ENCODE measurements at regions not wholly inside any gene's neighbourhood (a gene's known extent, or its start where the extent isn't known, plus 50 kb on each side); places are given as distances from the start of the nearest gene placed in this dataset.
A peak's percentile ranks its signal among the peaks of the same experiment; 100 is the strongest.

- TF ChIP-seq ISL1 (CRISPR knock-in tag; IDR thresholded peaks at IDR 0.05) (no peak), CREB5 (CRISPR knock-in tag; IDR thresholded peaks at IDR 0.05; ENCODE audit: low read depth) (no peak), PPARA (CRISPR knock-in tag; IDR thresholded peaks at IDR 0.05; ENCODE audit: borderline replicate concordance) (no peak), ZNF8 (CRISPR knock-in tag; IDR thresholded peaks at IDR 0.05) (no peak), ZNF70 (CRISPR knock-in tag; IDR thresholded peaks at IDR 0.05) (no peak), RARB (CRISPR knock-in tag; IDR thresholded peaks at IDR 0.05) (no peak), ZFP3 (CRISPR knock-in tag; IDR thresholded peaks at IDR 0.05) (no peak), ZFP30 (CRISPR knock-in tag; IDR thresholded peaks at IDR 0.05) (no peak), POU6F1 (CRISPR knock-in tag; IDR thresholded peaks at IDR 0.05; ENCODE audit: borderline replicate concordance, low read depth) (no peak), BACH2 (CRISPR knock-in tag; IDR thresholded peaks at IDR 0.05; ENCODE audit: borderline replicate concordance) (no peak), ZNF565 (CRISPR knock-in tag; conservative IDR thresholded peaks at IDR 0.05; ENCODE audit: low read depth) (no peak), OSR1 (CRISPR knock-in tag; IDR thresholded peaks at IDR 0.05) (no peak), TSHZ2 (CRISPR knock-in tag; IDR thresholded peaks at IDR 0.05) (no peak), ESRRG (CRISPR knock-in tag; IDR thresholded peaks at IDR 0.05) (no peak), ARNTL (CRISPR knock-in tag; IDR thresholded peaks at IDR 0.05; ENCODE audit: borderline replicate concordance, low read depth) (no peak)
- ATAC-seq: no peak
These were observed 67.9 kb upstream of the PIK3R1 start for GRCh38 chr5:68147659-68148058.

GRCh38 chr5:68141494-68141893, 74.1 kb upstream of the PIK3R1 start:
- peak; percentile 37; the same call in 2 of the 3 replicates for ATAC-seq
- no peak for TF ChIP-seq ZFP30 (CRISPR knock-in tag; IDR thresholded peaks at IDR 0.05)
- TF ChIP-seq TOX (CRISPR knock-in tag; IDR thresholded peaks at IDR 0.05; ENCODE audit: borderline replicate concordance): no peak
- no peak for TF ChIP-seq RARB (CRISPR knock-in tag; IDR thresholded peaks at IDR 0.05)

GRCh38 chr5:68140763-68141162, 74.8 kb upstream of the PIK3R1 start:
- TF ChIP-seq CREB5 (CRISPR knock-in tag; IDR thresholded peaks at IDR 0.05; ENCODE audit: low read depth) (no peak), PATZ1 (CRISPR knock-in tag; IDR thresholded peaks at IDR 0.05; ENCODE audit: borderline replicate concordance) (no peak), TSHZ2 (CRISPR knock-in tag; IDR thresholded peaks at IDR 0.05) (no peak), TCF4 (CRISPR knock-in tag; IDR thresholded peaks at IDR 0.05; ENCODE audit: borderline replicate concordance) (no peak), ZFP3 (CRISPR knock-in tag; IDR thresholded peaks at IDR 0.05) (no peak), CSRNP3 (CRISPR knock-in tag; IDR thresholded peaks at IDR 0.05) (no peak), RARB (CRISPR knock-in tag; IDR thresholded peaks at IDR 0.05) (no peak), SNAI2 (CRISPR knock-in tag; IDR thresholded peaks at IDR 0.05) (no peak), ZNF565 (CRISPR knock-in tag; conservative IDR thresholded peaks at IDR 0.05; ENCODE audit: low read depth) (no peak), ISL1 (CRISPR knock-in tag; IDR thresholded peaks at IDR 0.05) (no peak), ESRRG (CRISPR knock-in tag; IDR thresholded peaks at IDR 0.05) (no peak)
- no peak for ATAC-seq

All from SK-N-SH treated with all-trans-retinoic acid at 6 μM for 48 hours (cell line).